Ectodermal cell (in vitro differentiated cells): ENCODE measurements at regions not wholly inside any gene's neighbourhood (a gene's known extent, or its start where the extent isn't known, plus 50 kb on each side); places are given as distances from the start of the nearest gene placed in this dataset.

ENCODE experiments used
- H3K27ac ChIP-seq: 2 replicates; pipeline ENCODE4 v1.7.0; 2013; ENCODE audit warnings: mild to moderate bottlenecking, low read depth, low read length; ENCODE audit not compliant: insufficient read depth, poor library complexity, severe bottlenecking
- H3K27me3 ChIP-seq: 2 replicates; pipeline ENCODE4 v1.7.0; 2013; ENCODE audit warnings: mild to moderate bottlenecking, low read length; ENCODE audit not compliant: insufficient read depth, control insufficient read depth, poor library complexity, severe bottlenecking
- H3K36me3 ChIP-seq: one replicate; pipeline ENCODE4 v1.7.0; 2013; ENCODE audit warnings: low read length; ENCODE audit not compliant: control insufficient read depth, insufficient read depth
- H3K4me1 ChIP-seq: one replicate; pipeline ENCODE4 v1.7.0; 2013; ENCODE audit warnings: low read length; ENCODE audit not compliant: control insufficient read depth, insufficient read depth
- H3K4me3 ChIP-seq: 2 replicates; pipeline ENCODE4 v1.7.0; 2013; ENCODE audit warnings: low read depth, low read length, control low read depth; ENCODE audit not compliant: insufficient read depth
- H3K9me3 ChIP-seq: 2 replicates; pipeline ENCODE4 v1.7.0; 2013; ENCODE audit warnings: mild to moderate bottlenecking, low read length, moderate library complexity; ENCODE audit not compliant: control insufficient read depth
- WGBS, 2 experiments: methylation state at CpG; one replicate each; pipeline ENCODE4 v1.1.7; 2013; ENCODE audit warnings: missing lambda C conversion rate in 2 of 2; 5-methylcytosine and 5-hydroxymethylcytosine counted together

DNA sequence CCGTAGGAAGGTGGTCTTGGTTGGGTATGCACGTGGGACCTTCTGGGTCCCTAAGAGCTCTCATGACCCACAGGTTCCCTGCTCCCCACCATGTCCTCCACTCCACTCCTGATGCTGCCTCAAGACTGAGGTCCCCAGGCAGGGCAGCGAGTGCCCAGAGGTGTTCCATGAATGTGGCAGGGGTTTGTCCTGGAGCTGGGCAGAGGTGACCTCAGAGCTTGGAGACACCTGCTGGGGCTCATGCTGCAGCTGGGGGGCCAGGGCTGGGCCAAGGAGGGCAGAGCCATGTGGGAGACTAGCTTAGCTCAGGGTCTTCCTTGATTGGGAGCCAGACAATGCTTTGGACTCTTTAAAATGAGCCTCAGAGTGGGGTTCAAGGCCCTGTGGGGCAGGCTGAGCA, 74.0 kb upstream of the PITX1 start:
- 95 to 97% methylated on average over 3 of the region's 3 CpGs for WGBS, 2 experiments
- Histone ChIP-seq H3K4me1 (peaks cover 7% of the 10 kb centered on the region), H3K27me3 (no peaks in the 10 kb centered on the region), H3K36me3 (no peaks in the 10 kb centered on the region), H3K27ac (no peak overlapping the region), H3K4me3 (no peak overlapping the region), H3K9me3 (no peaks in the 10 kb centered on the region)

- Histone ChIP-seq H3K9me3 (no peaks in the 10 kb centered on the region), H3K36me3 (no peaks in the 10 kb centered on the region), H3K4me1 (peaks cover 7% of the 10 kb centered on the region), H3K27ac (no peak overlapping the region), H3K4me3 (no peak overlapping the region), H3K27me3 (no peaks in the 10 kb centered on the region)
- WGBS, 2 experiments = 82 to 84% methylated on average over 19 of the region's 19 CpGs
Measured at GRCh38 chr5:135106610-135107471, 72.8 kb upstream of the PITX1 start.

- Histone ChIP-seq H3K27ac (no peak overlapping the region), H3K36me3 (no peaks in the 10 kb centered on the region), H3K4me1 (peaks cover 7% of the 10 kb centered on the region), H3K4me3 (no peak overlapping the region), H3K9me3 (no peaks in the 10 kb centered on the region), H3K27me3 (no peaks in the 10 kb centered on the region)
- 86 to 90% methylated on average over 3 of the region's 3 CpGs for WGBS, 2 experiments
Measured at GRCh38 chr5:135106136-135106535, 72.1 kb upstream of the PITX1 start.

GRCh38 chr5:135105105-135105484, 71.1 kb upstream of the PITX1 start:
- WGBS, 2 experiments = 95 to 98% methylated on average over 3 of the region's 3 CpGs

GRCh38 chr5:135103575-135103853, 69.5 kb upstream of the PITX1 start:
- WGBS, 2 experiments = 93% methylated on average over 7 of the region's 7 CpGs
- H3K27ac ChIP-seq = no peak overlapping the region
- H3K36me3 ChIP-seq = no peaks in the 10 kb centered on the region
- no peaks in the 10 kb centered on the region for H3K9me3 ChIP-seq
- H3K4me1 ChIP-seq = peaks cover 7% of the 10 kb centered on the region
- no peak overlapping the region for H3K4me3 ChIP-seq
- no peaks in the 10 kb centered on the region for H3K27me3 ChIP-seq

More at GRCh38 chr5:135105105-135105484, 71.1 kb upstream of the PITX1 start:
- Histone ChIP-seq H3K27me3 (no peaks in the 10 kb centered on the region), H3K4me1 (peaks cover 7% of the 10 kb centered on the region), H3K27ac (no peak overlapping the region), H3K36me3 (no peaks in the 10 kb centered on the region), H3K4me3 (no peak overlapping the region), H3K9me3 (no peaks in the 10 kb centered on the region)

GRCh38 chr5:135102716-135103574, 68.9 kb upstream of the PITX1 start:
- Histone ChIP-seq H3K27me3 (no peaks in the 10 kb centered on the region), H3K4me1 (peaks cover 7% of the 10 kb centered on the region), H3K9me3 (no peaks in the 10 kb centered on the region), H3K27ac (no peak overlapping the region), H3K36me3 (no peaks in the 10 kb centered on the region), H3K4me3 (no peak overlapping the region)
- WGBS, 2 experiments = 89 to 92% methylated on average over 7 of the region's 7 CpGs

DNA sequence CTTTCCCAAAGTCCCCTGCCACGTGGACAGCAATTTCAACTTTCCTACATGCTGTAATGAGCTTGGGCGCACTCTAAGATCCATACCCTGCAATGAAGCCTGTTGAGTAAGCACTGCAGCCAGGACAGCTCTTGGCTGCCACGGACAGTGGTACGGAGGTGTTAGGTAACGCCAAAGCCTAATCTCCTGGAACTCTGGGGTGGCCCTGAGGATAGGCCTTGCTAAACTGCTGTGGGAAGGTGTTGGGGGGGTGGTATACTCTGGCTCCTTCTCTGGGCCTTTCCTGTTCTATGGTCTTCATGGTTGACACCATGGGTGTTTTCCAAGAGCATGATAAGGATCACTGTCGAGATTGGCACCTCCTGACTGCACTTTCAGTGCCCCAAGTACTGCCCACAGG, 66.4 kb upstream of the PITX1 start:
- no peaks in the 10 kb centered on the region for H3K27me3 ChIP-seq
- no peak overlapping the region for H3K4me3 ChIP-seq
- WGBS, 2 experiments = 90 to 93% methylated on average over 6 of the region's 6 CpGs
- no peaks in the 10 kb centered on the region for H3K36me3 ChIP-seq
- no peak overlapping the region for H3K27ac ChIP-seq
- H3K9me3 ChIP-seq = no peaks in the 10 kb centered on the region
- no peaks in the 10 kb centered on the region for H3K4me1 ChIP-seq

DNA sequence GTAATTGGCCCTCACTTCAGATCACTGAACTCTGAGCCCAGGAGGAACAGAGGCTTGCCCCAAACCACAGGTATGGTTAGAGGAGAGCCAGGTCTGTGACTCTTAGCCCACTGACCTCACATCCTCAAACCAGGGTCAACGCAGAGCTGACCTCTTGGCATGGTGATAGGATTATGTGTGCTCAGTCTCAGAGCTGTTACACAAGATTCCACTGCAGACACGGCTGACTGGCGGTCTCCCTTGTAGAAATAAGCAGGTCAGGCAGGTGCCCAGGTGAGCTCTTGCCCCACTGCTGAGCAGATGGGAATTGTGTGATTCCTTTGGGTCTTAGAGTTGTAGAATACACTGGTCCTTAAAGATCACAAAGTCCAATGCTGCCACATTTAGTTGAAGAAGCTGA, 66.0 kb upstream of the PITX1 start:
- no peaks in the 10 kb centered on the region for H3K36me3 ChIP-seq
- WGBS, 2 experiments = 87 to 96% methylated on average over 3 of the region's 3 CpGs
- H3K27me3 ChIP-seq = no peaks in the 10 kb centered on the region
- H3K9me3 ChIP-seq = no peaks in the 10 kb centered on the region
- H3K4me1 ChIP-seq = no peaks in the 10 kb centered on the region
- H3K4me3 ChIP-seq = no peak overlapping the region
- no peak overlapping the region for H3K27ac ChIP-seq

GRCh38 chr5:135097390-135097789, 63.4 kb upstream of the PITX1 start:
- WGBS, 2 experiments = 91 to 100% methylated on average over 1 to 2 of the region's 2 CpGs
- H3K36me3 ChIP-seq = no peaks in the 10 kb centered on the region

DNA sequence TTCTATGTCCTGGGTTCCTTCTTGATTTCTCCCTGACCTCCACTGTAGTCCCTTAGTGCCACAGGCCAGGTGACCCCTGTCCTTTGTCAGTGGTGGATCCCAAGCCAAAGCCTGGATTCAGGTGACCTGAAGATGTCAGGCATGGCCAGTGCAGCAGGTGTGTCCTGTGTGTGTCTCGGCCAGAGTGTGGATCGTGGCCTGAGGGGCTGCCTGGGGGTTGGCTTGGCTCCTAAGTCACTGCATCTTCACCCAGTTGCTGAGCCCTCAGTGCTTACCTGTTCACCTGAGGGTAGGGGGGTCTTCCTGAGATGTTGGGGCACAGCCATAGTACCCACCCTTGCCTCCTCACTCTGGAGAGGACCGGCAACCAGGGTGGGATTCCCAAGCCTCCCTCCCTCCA, 61.8 kb upstream of the PITX1 start:
- Histone ChIP-seq H3K36me3 (no peaks in the 10 kb centered on the region), H3K9me3 (no peaks in the 10 kb centered on the region), H3K4me3 (no peak overlapping the region), H3K27me3 (no peaks in the 10 kb centered on the region), H3K27ac (no peak overlapping the region), H3K4me1 (no peaks in the 10 kb centered on the region)
- WGBS, 2 experiments = 92 to 96% methylated on average over 3 of the region's 3 CpGs

More at GRCh38 chr5:135097390-135097789, 63.4 kb upstream of the PITX1 start:
- Histone ChIP-seq H3K4me1 (no peaks in the 10 kb centered on the region), H3K27me3 (no peaks in the 10 kb centered on the region), H3K4me3 (no peak overlapping the region), H3K9me3 (no peaks in the 10 kb centered on the region), H3K27ac (no peak overlapping the region)
